ENCODE measurements at regions not wholly inside any gene's neighbourhood (a gene's known extent, or its start where the extent isn't known, plus 50 kb on each side); places are given as distances from the start of the nearest gene placed in this dataset.

DNA sequence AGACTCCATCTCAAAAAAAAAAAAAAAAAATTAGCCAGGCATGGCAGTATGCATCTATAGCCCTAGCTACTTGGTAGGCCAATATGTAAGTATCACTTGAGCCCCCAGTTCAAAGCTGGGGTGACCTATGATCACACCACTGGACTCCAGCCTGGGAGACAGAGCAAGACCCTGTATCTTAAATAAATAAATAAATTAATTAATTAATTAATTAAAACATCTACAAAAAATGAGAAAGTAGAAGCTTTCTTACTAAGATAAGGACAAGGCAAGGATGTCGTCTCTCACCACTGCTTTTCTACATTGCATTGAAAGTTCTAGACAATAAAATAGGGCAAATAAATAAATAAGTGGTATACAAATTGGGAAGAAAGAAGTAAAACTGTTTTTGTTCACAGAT is 134.3 kb upstream of the CARMIL1 start:
- no peak overlapping the region for H3K27ac ChIP-seq
- H3K36me3 ChIP-seq (ENCODE audit: control insufficient read depth, insufficient read depth, low read length), result no peaks in the 10 kb centered on the region
- no peak overlapping the region for H3K9ac ChIP-seq
- no peak overlapping the region for H3K4me3 ChIP-seq (ENCODE audit: low read depth, low read length)
- no peaks in the 10 kb centered on the region for H3K9me3 ChIP-seq (ENCODE audit: control insufficient read depth, low read length)
- no peak overlapping the region for H2AFZ ChIP-seq
- no peaks in the 10 kb centered on the region for H3K79me2 ChIP-seq
- no peak overlapping the region for H3K4me2 ChIP-seq (ENCODE audit: low read length)
- H3K4me1 ChIP-seq, result no peaks in the 10 kb centered on the region
- no peaks in the 10 kb centered on the region for H3K27me3 ChIP-seq (ENCODE audit: control insufficient read depth, insufficient read depth, low read length)
- TF ChIP-seq, protein P1, sequence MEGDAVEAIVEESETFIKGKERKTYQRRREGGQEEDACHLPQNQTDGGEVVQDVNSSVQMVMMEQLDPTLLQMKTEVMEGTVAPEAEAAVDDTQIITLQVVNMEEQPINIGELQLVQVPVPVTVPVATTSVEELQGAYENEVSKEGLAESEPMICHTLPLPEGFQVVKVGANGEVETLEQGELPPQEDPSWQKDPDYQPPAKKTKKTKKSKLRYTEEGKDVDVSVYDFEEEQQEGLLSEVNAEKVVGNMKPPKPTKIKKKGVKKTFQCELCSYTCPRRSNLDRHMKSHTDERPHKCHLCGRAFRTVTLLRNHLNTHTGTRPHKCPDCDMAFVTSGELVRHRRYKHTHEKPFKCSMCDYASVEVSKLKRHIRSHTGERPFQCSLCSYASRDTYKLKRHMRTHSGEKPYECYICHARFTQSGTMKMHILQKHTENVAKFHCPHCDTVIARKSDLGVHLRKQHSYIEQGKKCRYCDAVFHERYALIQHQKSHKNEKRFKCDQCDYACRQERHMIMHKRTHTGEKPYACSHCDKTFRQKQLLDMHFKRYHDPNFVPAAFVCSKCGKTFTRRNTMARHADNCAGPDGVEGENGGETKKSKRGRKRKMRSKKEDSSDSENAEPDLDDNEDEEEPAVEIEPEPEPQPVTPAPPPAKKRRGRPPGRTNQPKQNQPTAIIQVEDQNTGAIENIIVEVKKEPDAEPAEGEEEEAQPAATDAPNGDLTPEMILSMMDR (IDR thresholded peaks at IDR 0.05), result no peak

DNA sequence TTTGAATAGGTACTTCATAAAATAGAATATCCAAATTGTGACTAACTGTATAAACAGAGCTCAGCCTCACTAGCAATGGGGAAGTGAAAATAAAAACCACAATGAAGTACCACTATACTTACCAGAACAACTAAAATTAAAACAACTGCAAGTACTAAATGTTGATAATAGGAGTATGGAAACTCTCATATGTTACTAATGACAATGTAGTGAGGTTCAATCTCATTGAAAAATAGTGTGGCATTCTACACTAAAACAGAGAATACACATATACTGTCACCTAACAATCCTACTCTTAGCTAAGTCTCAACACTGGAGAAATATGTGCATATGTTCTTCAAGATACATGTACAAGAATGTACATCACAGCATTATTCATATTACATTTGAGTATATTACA is 132.0 kb upstream of the CARMIL1 start:
- no peak overlapping the region for H3K4me2 ChIP-seq (ENCODE audit: low read length)
- H3K4me3 ChIP-seq (ENCODE audit: low read depth, low read length), result no peak overlapping the region
- H3K9me3 ChIP-seq (ENCODE audit: control insufficient read depth, low read length), result no peaks in the 10 kb centered on the region
- no peaks in the 10 kb centered on the region for H3K4me1 ChIP-seq
- no peak overlapping the region for H2AFZ ChIP-seq
- H3K36me3 ChIP-seq (ENCODE audit: control insufficient read depth, insufficient read depth, low read length), result no peaks in the 10 kb centered on the region
- H3K79me2 ChIP-seq, result no peaks in the 10 kb centered on the region
- H3K9ac ChIP-seq, result no peak overlapping the region
- no peak overlapping the region for H3K27ac ChIP-seq
- TF ChIP-seq, protein P1 (IDR thresholded peaks at IDR 0.05), result no peak
- H3K27me3 ChIP-seq (ENCODE audit: control insufficient read depth, insufficient read depth, low read length), result no peaks in the 10 kb centered on the region

DNA sequence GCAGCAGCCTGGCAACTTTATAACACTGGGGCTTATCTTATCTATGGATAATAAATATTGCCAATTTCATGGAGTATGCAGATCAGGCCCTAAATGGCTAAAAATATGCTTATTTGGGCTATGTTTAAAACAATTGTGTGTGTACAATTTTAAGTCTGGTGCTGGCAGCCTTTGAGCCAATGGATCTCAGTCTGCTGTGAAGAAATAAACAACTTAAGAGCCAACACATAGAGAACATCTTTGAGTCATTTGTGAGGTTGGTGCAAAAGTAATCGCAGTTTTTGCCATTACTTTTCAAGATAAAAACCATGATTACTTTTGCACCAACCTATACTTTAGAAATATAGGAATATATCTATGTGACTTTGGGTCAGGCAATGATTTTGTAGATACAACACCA is 129.1 kb upstream of the CARMIL1 start:
- Histone ChIP-seq H3K9me3 (ENCODE audit: control insufficient read depth, low read length) (no peaks in the 10 kb centered on the region), H3K27ac (no peak overlapping the region)

DNA sequence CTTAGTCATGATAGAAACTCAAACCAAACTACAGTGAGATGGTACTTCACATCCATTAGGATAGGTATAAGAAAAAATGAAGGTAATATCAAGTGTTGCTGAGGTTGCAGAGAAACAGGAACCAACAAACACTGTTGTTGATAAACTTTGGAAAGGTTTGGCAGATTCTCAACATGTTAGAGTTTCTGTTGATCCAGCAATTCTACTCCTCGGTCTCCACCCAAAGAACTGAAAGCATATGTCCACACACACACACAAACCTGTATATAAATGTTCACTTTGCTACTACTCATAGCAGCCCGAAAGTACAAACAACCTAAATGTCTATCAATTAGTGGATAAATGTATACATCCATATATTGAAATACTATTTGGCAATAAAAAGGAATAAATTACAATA is 128.3 kb upstream of the CARMIL1 start:
- Histone ChIP-seq H3K9ac (no peak overlapping the region), H3K27me3 (ENCODE audit: control insufficient read depth, insufficient read depth, low read length) (no peaks in the 10 kb centered on the region), H3K4me3 (ENCODE audit: low read depth, low read length) (no peak overlapping the region), H3K9me3 (ENCODE audit: control insufficient read depth, low read length) (no peaks in the 10 kb centered on the region), H3K4me1 (no peaks in the 10 kb centered on the region), H2AFZ (no peak overlapping the region), H3K27ac (no peak overlapping the region), H3K36me3 (ENCODE audit: control insufficient read depth, insufficient read depth, low read length) (no peaks in the 10 kb centered on the region), H3K4me2 (ENCODE audit: low read length) (no peak overlapping the region), H3K79me2 (no peaks in the 10 kb centered on the region)
- TF ChIP-seq, protein P1 (IDR thresholded peaks at IDR 0.05), result no peak

More for the DNA sequence above, 129.1 kb upstream of the CARMIL1 start:
- TF ChIP-seq, protein P1 (IDR thresholded peaks at IDR 0.05), result no peak
- no peak overlapping the region for H3K4me3 ChIP-seq (ENCODE audit: low read depth, low read length)
- H3K4me2 ChIP-seq (ENCODE audit: low read length), result no peak overlapping the region
- H3K36me3 ChIP-seq (ENCODE audit: control insufficient read depth, insufficient read depth, low read length), result no peaks in the 10 kb centered on the region
- no peaks in the 10 kb centered on the region for H3K4me1 ChIP-seq
- H3K9ac ChIP-seq, result no peak overlapping the region
- no peak overlapping the region for H2AFZ ChIP-seq
- no peaks in the 10 kb centered on the region for H3K27me3 ChIP-seq (ENCODE audit: control insufficient read depth, insufficient read depth, low read length)
- no peaks in the 10 kb centered on the region for H3K79me2 ChIP-seq

DNA sequence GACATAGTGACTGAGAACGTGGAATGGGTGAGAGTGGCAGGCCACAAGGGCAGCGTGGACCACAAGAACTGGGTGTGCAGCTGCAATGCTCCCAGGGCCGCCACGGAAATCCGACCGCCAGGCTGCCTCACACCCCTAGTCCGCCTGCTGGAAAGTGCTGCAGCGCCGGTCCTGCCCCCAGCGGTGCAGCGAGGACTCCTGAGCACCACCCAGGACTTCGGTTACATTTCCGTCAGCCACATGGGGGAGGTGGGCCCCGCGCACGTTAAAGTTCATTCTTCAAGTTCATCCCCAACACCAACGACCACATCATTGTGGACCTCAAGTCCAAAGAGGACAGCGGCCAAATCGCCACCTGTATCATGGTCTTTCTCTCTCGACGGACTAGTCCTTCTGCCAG is 126.1 kb upstream of the CARMIL1 start:
- Histone ChIP-seq H3K4me3 (ENCODE audit: low read depth, low read length) (no peak overlapping the region), H3K36me3 (ENCODE audit: control insufficient read depth, insufficient read depth, low read length) (no peaks in the 10 kb centered on the region), H3K4me2 (ENCODE audit: low read length) (no peak overlapping the region), H3K27ac (no peak overlapping the region), H3K9me3 (ENCODE audit: control insufficient read depth, low read length) (no peaks in the 10 kb centered on the region), H2AFZ (no peak overlapping the region), H3K9ac (no peak overlapping the region), H3K27me3 (ENCODE audit: control insufficient read depth, insufficient read depth, low read length) (no peaks in the 10 kb centered on the region), H3K4me1 (no peaks in the 10 kb centered on the region), H3K79me2 (no peaks in the 10 kb centered on the region)
- TF ChIP-seq, protein P1 (IDR thresholded peaks at IDR 0.05), result no peak
